Thoracic aorta (tissue), 2 donors: ENCODE measurements at regions not wholly inside any gene's neighbourhood (a gene's known extent, or its start where the extent isn't known, plus 50 kb on each side); places are given as distances from the start of the nearest gene placed in this dataset.

ENCODE experiments used
- ATAC-seq: fragments of 150-250 bp; one replicate; pipeline ENCODE4 v1.8.0; 2017; ENCODE audit warnings: low read depth; ENCODE audit not compliant: insufficient number of reproducible peaks, low FRiP score
- DNase-seq: peaks from one replicate; pipeline ENCODE4 v3.0.0-alpha.2; 2020; ENCODE audit warnings: low spot score
- H3K27ac ChIP-seq, 2 donors: fragments of 200-600 bp; sonication (generic); 1 replicate in 1 of 2; 2 replicates in 1 of 2; pipeline ENCODE4 v1.5.1; 2016; ENCODE audit warnings: mild to moderate bottlenecking in 2 of 2, moderate library complexity in 2 of 2
- H3K27me3 ChIP-seq: fragments of 200-600 bp; sonication (generic); replicated peaks from 2 replicates; pipeline ENCODE4 v1.6.0; 2016; ENCODE audit warnings: mild to moderate bottlenecking; ENCODE audit not compliant: insufficient read depth
- H3K36me3 ChIP-seq: fragments of 200-600 bp; sonication (generic); one replicate; pipeline ENCODE4 v1.5.1; 2016
- H3K4me1 ChIP-seq, 2 donors: fragments of 200-600 bp; sonication (generic); 1 replicate in 1 of 2; 2 replicates in 1 of 2; pipeline versions ENCODE4 v1.5.1 to v1.6.0; 2016; ENCODE audit warnings: low read depth in 2 of 2, mild to moderate bottlenecking in 1 of 2; ENCODE audit not compliant: control insufficient read depth in 1 of 2
- H3K4me3 ChIP-seq: fragments of 200-600 bp; sonication (generic); 2 replicates; pipeline ENCODE4 v1.5.1; 2016; ENCODE audit warnings: mild to moderate bottlenecking
- H3K9me3 ChIP-seq: fragments of 200-600 bp; sonication (generic); 2 replicates; pipeline ENCODE4 v1.5.1; 2016
- CTCF ChIP-seq: fragments of 200-600 bp; sonication (generic); IDR thresholded peaks from one replicate; pipeline ENCODE4 v1.5.1; 2019; ENCODE audit warnings: antibody characterized with exemption

DNA sequence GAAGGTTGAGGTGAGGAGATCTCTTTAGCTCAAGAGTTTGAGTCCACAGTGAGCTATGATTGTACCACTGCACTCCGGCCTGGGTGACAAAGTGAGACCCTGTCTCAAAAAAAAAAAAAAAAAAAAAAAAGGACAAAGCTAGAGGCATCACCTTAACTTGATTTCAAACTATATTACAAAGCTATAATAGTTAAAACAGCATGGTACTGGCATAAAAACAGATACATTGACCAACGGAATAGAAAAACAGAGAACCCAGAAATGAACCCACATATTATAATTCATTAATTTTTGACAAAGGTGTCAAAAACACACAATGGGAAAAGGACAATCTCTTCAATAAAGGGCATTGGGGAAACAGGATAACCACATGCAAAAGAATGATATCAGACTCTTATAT, 50.8 kb upstream of the MBOAT1 start:
- Histone ChIP-seq H3K36me3 (no peaks in the 10 kb centered on the region), H3K4me1 (peaks cover 0 to 12% of the 10 kb centered on the region in 2 donors), H3K9me3 (peaks cover 6% of the 10 kb centered on the region), H3K4me3 (no peak overlapping the region), H3K27ac (no peak overlapping the region), H3K27me3 (no peaks in the 10 kb centered on the region)
- ATAC-seq (no peak), DNase-seq (no peak)
- TF ChIP-seq CTCF = no peak

DNA sequence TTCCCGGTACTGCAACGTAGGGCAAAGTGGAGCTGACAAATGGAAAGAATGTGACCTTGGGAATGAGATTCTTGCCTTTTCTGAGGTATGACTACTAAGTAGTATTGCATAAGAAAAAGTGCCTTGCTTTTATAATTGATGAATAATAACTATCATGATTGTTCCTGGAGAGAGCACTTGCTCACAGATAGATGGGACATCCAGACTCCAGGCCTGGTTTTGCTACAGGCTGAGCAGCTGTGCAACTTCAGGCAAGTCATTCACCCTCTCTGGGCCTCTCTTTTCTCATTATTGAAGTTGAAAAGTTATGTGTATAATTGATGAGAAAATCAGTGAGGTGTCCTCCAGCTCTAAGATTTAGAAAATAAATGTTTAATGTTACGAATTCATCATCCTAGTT, 53.6 kb upstream of the MBOAT1 start:
- no peak for ATAC-seq
- no peak for DNase-seq

DNA sequence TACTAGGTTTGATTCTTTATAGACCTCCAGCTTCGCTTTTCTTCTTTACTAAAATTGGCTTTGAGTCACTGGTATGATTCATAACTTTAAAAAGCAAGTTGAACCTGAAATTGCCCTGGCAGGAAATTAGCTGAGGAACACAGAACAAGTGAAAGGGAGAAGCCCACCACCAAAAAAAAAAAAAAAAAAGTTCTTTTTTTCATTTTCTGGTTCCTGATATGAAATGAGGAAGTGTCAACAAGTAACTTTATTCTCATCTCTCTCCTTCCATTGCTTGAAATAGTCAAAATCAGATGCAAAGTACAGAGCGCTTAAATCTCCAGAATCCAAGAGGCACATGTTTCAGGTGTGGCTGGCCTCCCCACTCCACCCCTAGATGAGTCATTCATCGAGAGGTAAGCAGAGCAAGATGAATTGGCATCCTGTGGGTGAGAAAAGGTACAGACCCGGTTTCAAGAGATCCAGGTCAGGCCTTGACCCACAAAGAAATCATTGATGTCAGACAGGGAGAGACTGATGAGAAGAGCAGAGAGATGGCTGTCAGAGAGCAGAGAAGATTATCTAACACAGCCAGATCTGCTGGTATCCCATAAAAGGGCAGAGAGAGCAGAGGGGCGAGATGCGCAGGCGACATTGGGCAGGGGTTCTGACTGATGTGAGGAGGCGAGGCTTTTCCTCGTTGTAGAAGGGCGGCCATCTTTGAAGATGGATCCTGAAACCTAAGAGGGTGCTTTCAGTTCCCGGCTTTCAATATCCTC, 54.8 kb upstream of the MBOAT1 start:
- Histone ChIP-seq H3K9me3 (peaks cover 6% of the 10 kb centered on the region), H3K4me1 (peaks cover 0 to 12% of the 10 kb centered on the region in 2 donors), H3K4me3 (no peak overlapping the region), H3K36me3 (no peaks in the 10 kb centered on the region), H3K27ac (no peak overlapping the region), H3K27me3 (no peaks in the 10 kb centered on the region)
- ATAC-seq (no peak), DNase-seq (no peak)
- no peak for TF ChIP-seq CTCF

More for the DNA sequence above, 53.6 kb upstream of the MBOAT1 start:
- Histone ChIP-seq H3K9me3 (peaks cover 6% of the 10 kb centered on the region), H3K4me3 (no peak overlapping the region), H3K4me1 (peaks cover 0 to 12% of the 10 kb centered on the region in 2 donors), H3K36me3 (no peaks in the 10 kb centered on the region), H3K27me3 (no peaks in the 10 kb centered on the region), H3K27ac (no peak overlapping the region)
- TF ChIP-seq CTCF = no peak

DNA sequence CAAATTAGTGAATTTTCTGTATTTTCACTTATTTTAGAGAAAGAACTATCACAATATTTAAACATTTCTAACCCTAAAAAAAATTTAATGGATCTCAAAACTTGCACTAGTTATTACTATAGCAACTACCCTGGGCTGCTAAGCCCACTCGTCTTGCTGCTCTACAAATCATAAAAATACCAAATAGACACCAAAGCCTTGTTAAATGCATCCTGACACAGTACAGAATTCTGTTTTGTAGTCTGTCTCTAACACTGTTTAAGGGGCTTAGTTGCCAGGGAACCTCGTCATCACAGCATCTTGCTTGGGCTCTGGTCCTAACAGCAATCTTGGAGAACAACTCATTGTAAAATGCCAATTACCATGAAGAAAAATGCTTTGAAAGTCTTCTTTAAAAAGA, 56.9 kb upstream of the MBOAT1 start:
- no peaks in the 10 kb centered on the region for H3K27me3 ChIP-seq

DNA sequence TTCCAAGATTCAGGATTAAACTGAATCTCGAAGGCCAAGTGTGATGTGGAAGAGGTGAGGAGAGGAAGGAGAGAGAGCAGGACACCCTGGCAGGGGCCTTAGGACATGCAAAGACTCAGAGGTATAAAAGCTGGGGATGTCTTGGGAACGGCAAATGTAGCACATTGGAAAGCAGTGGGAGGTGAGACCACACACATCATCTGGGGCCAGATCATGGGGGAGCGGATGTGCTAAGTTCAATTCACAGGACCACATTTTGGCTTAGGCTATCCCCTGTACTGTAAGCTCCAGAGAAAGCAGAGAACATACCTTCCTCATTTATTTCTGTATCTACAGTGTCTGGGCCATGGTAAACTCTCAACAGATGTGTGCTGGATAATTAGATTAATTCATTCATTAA, 59.5 kb upstream of the MBOAT1 start:
- Histone ChIP-seq H3K27me3 (no peaks in the 10 kb centered on the region), H3K4me1 (peaks cover 0 to 5% of the 10 kb centered on the region in 2 donors), H3K9me3 (no peaks in the 10 kb centered on the region), H3K27ac (no peak overlapping the region), H3K4me3 (no peak overlapping the region), H3K36me3 (no peaks in the 10 kb centered on the region)
- no peak for TF ChIP-seq CTCF
- no peak for ATAC-seq
- no peak for DNase-seq

More for the DNA sequence above, 56.9 kb upstream of the MBOAT1 start:
- no peak for DNase-seq
- Histone ChIP-seq H3K4me1 (peaks cover 0 to 12% of the 10 kb centered on the region in 2 donors), H3K4me3 (no peak overlapping the region), H3K9me3 (no peaks in the 10 kb centered on the region), H3K27ac (no peak overlapping the region), H3K36me3 (no peaks in the 10 kb centered on the region)
- no peak for ATAC-seq
- no peak for TF ChIP-seq CTCF
